ACHN (cell line): ENCODE measurements at regions not wholly inside any gene's neighbourhood (a gene's known extent, or its start where the extent isn't known, plus 50 kb on each side); places are given as distances from the start of the nearest gene placed in this dataset.

Experiments
- DNase-seq: peaks from one replicate; pipeline ENCODE4 v3.0.0-alpha.2; 2015
- in situ Hi-C: cut with HindIII; loops from 2 replicates; pipeline ENCODE4 v1.10.0; 2017; ENCODE audit warnings: low sequenced_read_pairs, low pct_ligation_motif_present, low pct_unique_long_range_greater_than_20kb

DNA sequence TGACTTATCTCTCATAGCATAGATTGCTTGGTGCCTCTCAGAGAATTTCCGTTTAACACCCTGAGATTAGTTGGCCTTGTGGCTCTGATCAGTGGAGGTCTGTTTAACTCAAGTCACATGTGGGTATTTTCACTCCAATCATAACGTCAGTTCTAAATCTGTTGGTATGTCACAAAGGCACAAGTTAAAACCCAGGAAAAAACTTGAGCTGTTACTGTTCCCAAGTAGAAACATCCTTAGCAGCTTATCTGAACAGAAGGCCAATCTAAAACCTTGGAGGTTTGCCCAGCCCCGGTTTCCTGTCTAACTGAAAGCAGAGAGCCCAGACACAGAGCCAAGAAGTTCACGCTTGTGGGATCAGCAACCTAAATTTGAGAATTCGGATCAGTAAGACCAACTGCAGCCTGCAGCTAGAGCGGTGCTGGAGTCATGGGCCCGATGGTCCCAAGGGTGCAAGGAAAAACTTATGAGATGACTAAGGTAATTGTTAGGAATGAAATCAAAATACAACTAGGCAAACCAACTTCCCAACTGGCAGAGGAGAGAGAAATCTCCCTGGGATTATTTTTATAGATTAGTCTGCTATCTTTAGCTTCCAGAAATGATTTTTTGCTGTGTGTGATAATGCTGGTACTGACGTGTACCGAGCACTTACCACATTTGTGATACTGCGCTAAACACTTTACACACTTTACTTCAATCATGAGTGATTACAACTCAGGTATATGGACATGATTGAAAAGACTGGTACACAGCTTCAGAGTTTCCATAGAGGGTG lies 90.2 kb upstream of the C1orf21 start:
- no peak for DNase-seq
- in situ Hi-C loops: no loop called here

DNA sequence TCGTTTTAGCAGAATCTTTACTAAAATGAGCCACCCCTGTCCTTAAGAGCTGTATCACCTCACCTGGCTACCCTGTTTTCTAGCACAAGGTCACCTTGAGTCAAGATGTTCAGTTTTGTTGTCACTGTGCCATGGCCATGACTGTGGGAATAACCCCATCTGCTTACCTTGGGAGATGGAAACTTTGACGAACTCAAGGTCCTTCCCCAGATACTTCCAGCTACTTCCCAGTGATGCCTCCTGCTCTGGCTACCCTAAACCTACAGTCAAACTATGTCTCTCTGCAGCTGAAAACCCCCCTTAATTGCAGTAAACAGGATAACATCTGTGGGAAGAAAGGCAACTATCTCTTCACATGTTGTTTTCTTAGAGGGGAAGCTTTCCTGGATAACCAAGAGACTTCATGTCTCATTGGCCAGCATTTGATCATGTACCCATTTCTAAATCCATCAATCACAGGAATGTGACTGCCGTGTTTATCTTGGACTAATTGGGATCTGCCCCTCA lies 89.5 kb upstream of the C1orf21 start:
- no peak for DNase-seq
- in situ Hi-C loops: no loop called here

DNA sequence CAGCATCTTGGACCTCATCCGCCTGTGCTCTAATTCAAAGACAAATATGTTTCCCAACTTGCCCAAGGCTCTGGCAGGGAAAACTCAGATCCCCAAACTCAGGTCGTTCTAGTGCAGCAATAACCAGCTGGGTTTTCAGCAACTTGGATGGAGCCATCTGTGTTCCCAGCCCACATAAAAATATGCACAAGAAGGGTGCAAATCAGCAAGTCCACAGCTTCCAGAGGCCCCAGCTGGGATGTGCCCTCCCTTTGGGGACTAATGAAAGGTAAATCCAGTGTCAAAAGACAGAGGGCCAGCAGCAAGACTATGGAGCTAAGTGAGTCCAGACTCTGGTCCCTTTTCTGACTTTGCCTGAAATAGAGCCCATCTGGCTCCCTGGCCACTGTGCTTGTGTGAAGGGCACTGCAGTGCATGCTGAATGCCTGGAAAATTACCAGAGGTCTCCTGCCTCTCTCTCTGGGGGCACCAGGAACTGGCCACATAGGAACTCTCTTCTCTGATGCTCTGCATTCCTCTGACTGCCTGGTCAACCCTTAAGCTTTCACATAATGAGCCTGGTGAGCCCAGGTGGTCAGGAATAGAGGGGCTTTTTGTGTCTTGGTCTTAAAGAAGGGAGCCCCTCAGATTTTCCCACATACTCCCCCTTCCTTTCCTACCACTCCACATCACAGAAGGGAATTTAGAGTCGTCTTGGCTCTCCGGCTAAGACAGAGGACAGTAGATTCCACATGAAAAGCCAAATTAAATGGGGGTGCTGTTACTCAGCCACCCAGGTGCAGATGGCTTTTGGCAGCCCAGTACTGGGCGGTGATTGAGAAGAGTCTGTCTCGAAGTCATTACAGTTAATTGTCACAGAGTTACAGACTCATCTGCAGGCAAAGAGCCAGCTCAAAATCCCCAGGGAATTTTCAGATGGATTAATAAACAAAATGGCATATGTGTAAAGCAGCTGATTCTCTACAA lies 88.1 kb upstream of the C1orf21 start:
- DNase-seq: no peak

DNA sequence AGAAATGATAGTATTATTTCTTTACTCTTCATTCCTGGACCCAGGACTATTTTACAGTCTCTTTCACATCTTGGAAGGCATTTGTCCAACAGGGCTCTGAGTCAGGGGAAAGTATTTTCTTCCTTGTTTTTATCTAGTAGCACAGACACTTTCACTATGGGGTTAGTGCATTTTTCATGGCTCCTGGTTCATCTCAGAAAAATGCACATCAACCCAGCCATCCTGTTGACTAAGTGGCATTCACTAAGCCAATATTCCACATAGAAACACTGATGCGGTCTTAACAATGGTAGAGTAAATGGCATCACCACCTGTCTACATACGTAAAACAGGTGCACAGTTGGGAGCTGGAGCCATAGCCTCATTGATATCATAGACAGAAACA lies 87.4 kb upstream of the C1orf21 start:
- in situ Hi-C loops: no loop called here
- peak; percentile 5 for DNase-seq

More for the DNA sequence above, 88.1 kb upstream of the C1orf21 start:
- in situ Hi-C loops: no loop called here

DNA sequence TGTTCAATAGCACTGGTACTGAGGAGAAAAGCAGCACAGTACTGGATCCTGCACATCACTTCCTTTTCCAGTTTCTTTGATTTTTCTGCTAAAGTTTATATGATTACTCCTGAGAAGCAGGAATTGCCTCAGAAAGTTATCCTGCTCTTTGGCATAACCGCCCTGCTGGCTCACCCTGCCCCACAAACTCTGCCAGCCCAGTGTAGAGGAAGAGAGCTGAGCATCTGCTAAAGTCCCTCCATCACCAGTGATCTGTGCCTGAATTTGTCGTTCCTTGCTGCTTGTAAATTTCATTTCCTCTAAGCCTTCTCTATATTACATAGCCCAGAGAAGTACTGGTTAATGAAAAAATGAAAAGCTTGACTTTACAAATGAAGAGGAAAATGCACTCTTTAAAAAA lies 87.0 kb upstream of the C1orf21 start:
- in situ Hi-C loops: no loop called here

DNA sequence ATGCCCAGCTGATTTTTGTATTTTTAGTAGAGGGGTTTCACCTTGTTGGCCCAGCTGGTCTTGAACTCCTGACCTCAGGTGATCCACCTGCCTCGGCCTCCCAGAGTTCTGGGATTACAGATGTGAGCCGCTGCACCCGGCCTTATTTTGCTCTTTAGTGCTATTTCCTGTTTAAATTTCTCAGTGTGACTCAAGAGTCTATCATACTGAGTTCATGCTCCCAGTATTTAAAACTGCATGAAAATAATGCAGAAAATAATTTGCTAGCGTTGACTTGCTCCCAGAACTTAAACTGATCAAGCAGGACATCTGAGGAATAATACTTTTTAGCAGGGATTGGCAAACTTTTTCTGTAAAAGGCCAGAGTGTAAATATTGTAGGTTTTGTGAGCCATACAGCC lies 86.4 kb upstream of the C1orf21 start:
- in situ Hi-C loops: no loop called here
- no peak for DNase-seq

More for the DNA sequence above, 87.0 kb upstream of the C1orf21 start:
- no peak for DNase-seq

DNA sequence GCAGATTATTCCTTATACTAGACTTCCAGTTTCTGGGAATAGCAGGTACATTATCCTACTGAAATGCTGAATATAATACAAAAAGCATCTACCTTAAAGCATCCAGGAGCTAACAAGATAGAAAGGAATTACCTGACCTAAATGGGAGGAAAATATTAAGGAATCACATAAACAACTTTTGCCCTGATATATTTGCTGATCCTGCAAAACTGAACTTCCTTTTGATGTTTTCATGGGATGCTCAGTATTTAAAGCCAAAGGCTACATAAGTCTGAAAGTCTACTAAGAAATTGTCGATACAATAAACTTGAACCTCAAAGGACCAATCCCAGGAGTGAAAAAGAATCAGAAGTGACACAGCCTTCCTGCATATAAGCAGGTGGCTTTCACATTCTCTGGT lies 85.6 kb upstream of the C1orf21 start:
- in situ Hi-C loops: no loop called here
- no peak for DNase-seq

DNA sequence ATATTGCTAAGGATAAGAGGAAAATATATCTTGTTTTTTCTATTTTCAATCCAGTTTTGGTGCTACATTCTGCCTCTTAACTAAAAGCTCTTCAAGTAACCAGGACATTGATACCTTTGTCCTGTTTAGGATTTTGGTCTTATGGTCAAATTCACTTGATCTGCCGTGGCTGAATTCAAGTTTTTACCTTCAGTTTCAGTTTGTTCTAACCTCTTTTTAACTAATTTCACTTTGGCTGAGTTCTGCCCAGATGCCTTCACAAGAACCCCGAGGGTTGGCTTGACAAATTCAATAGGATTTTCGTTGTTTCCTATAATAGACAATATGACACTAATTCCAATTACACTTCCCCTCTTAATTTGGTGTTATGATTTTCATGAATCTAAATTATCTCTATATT lies 84.5 kb upstream of the C1orf21 start:
- in situ Hi-C loops: no loop called here
- no peak for DNase-seq

DNA sequence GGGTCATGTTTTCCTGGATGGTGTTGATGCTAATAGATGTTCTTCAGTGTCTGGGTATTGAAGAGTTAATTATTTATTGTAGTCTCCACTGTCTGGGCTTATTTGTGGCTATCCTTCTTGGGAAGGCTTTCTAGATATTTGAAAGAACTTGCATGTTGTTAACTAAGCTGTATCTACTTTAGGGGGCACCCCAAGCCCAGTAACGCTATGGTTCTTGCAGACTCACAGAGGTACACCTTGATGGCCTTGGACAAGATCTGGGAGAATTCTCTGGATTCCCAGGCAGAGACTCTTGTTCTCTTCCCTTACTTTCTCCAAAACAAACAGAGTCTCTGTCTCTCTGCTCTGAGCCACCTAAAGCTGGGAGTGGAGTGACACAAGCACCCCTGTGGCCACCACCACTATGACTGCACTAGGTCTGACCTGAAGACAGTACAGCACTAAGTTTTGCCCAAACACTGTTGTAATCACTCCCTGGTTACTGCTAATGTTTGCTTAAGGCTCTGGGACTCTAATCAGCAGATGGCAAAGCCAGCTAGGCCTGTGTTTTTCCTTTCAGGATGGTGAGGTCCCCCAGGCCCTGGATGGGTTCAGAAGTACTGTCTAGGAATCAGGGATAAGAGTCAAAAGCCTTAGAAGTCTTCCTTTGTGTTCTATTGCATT lies 76.5 kb upstream of the C1orf21 start:
- DNase-seq: no peak
- in situ Hi-C loops: no loop called here

DNA sequence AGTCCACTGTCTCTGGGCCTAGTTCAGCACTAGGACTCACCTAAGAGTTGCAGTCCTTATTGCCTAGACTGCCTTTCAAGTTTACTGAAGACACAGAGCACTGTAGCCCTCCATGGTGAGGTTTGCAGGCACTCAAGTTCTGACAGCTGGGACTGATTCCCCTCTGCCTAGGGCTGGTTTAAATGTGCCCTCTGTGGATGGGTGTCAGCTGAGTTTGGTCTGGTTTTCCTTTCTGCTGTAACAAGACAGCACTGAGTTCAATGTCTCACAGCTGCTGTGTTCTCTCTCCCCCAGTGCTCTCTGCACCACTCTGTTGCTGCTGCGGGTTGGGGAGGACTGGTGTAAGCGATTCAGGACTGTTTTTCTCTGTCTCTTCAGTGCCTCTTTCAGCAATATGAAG lies 75.2 kb upstream of the C1orf21 start:
- in situ Hi-C loops: no loop called here
- DNase-seq: no peak

DNA sequence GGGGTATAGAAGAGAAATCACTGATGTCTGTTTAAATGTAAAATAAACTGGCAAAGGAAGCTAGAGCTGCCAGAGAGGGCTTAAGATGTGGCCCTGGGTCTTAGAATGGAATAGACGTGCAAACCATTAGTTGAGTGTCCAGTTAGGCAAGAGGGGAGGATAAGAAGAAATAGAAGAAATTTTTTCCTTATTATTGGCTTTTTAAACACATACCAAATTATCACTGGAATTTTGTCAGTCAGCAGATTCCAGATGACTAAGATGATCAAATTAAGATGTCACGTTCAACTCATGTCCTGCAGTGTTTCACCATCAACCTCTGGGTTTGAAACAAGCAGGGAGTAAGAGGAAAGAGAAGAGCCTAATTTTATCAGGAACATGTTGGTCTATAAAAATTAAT lies 71.6 kb upstream of the C1orf21 start:
- no peak for DNase-seq

DNA sequence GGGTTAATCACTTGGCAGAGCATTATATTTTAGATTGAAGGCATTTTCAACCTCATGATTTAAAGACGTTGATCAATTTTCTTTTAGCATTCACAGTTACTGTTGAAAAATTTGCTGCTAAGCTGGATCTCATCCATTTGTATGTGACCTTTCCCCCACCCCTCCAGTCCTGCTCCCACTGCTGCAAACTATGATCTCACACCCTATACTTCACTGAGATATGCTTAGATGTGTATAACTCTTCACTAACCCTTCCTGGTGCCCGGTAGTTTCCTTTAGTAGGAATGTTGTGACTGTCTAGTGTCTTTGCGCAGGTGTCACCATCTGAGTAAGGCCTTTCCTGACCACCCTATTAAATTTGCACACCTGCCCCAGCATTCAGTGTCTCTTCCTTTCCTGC lies 67.0 kb upstream of the C1orf21 start:
- DNase-seq: no peak
- in situ Hi-C loops: no loop called here

More for the DNA sequence above, 71.6 kb upstream of the C1orf21 start:
- in situ Hi-C loops: no loop called here

DNA sequence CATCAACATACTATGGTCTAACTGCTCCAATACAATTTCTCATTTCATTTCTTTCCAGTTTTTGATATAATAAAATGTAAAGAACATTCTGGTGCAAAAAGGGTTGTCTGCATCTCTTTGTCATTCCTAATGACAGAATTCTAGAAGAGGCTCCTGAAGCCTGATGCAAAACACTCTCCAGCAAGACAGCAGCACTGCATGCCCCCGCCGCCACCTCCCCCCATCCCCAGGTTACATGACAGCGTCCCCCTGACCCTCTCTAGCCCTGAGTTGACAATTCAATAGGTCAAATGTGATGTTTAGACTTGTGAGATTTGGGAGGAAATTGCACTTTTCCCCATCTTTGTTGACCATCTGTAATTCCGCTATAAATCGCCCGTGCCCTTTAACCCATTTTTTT lies 64.6 kb upstream of the C1orf21 start:
- in situ Hi-C loops: no loop called here
- DNase-seq: no peak

DNA sequence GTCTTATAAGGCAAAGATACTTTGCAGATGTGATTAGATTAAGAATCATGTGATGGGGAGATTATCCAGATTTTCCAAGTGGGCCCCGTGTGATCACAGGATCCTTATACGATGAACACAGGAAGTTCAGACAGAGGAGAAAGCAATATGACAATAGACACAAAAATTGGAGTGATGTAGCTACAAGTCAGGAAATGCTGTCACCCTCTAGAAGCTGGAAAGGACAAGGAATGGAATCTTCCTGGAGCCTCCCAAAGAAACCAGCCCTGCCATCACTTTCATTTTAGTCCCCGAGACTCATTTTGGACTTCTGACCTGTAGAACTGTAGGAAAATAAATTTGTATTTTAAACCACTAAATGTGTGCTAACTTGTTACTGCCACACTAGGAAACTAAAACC lies 61.9 kb upstream of the C1orf21 start:
- DNase-seq: no peak
- in situ Hi-C loops: no loop called here

DNA sequence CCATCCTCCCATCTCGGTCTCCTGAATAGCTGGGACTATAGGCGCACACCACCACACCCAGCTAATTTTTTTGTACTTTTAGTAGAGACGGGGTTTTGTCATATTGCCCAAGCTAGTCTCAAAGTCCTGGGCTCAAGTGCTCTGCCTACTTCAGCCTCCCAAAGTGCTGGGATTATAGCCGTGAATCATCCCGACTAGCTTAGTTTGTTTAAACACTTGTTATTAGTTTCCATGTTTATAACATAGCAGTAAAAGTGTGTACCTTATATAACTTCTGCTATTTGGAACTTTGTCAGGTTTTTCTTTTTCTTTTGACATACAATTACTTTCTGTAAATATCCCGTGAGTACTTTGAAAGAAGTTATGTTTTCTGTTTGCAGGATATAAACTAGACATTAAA lies 60.6 kb upstream of the C1orf21 start:
- DNase-seq: no peak
- in situ Hi-C loops: no loop called here

DNA sequence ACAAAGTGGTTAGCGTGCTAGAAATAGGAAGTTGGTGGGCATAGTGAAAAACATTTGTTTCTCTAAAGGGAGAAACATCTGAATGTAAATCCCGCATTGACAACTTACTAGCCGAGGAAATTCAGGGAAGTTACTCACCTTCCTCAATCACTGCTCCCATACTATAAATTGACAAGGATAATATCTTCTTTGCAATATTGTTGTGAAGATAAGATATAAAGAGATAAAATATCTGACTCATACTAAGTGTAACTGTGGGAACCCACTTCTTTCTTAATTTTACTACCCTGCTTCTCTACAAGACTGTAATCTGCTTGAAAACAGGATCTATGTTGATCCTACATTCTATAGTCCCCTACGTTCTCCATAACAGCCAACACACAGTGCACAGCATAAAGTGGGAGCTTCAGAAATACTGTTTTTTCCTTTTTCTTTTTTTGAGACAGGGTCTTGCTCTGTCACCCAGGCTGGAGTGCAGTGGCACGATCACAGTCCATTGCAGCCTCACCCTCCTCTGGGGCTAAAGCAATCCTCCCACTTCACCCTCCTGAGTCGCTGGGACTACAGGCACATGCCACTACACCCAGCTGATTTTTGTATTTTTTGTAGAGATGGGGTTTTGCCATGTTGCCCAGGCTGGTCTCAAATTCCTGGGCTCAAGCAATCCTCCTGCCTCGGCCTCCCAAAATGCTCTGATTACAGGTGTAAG lies 57.4 kb upstream of the C1orf21 start:
- DNase-seq: no peak
- in situ Hi-C loops: no loop called here

DNA sequence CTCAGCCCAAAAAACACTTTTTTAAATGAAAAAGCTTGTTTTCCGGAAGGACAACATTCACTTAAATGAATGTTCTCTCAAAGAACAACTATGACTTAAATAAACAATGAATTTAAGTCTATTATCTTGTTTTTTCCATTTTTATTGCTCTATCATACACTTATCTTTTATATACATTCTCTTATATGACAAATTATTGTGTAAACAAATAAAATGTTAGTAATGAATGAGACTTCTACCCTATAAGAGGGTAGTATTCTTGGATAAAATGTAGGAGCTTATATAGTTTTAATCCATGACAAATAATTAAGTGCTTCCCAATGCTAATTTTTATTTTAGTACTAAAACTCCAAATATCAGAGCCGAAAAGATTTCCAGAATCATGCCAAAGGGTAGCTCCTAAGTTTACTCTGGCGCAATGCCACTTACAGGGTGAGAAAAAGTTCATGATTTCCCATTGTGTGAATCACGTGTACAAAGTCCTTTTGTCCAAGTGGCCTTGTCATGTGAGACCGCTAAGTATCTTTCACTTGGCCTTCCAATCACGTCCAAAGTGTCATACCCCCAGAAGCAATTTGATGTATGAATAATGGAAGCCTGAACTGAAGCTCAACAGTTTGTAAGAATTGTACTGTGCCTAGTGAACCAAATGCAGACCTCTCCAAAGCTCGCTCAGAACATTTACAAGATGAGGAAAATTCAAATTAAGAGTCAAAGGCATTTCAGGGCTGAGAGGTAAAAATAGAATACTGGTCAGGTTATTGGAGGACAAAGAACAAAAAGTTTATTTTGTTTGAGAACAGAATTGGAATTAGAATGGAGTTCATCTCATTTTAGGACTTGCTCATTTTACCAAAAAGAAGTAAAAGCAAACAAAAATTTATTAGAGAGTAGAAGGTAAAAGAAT lies 56.6 kb upstream of the C1orf21 start:
- in situ Hi-C loops: no loop called here
- DNase-seq: no peak

DNA sequence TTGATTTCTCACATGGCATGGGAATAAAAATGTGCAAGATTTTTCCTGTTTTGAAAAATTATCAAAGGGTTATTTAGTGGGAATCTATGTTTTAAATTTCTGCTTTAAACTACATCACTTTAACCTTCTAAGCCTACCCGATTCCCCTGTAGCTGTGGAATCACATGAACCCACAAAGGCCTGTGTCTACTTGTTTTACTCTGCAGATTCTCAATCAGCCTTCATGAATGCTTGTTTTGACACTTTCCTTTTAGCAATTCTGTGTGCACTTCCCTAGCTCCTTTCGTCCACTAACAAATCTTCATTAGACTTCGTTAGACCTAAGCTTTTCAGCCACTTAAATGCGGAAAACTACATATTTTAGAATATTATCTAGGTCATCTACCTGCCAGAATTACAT lies 56.0 kb upstream of the C1orf21 start:
- no peak for DNase-seq
- in situ Hi-C loops: no loop called here
